Amniotic stem cell (primary cell): ENCODE measurements at regions not wholly inside any gene's neighbourhood (a gene's known extent, or its start where the extent isn't known, plus 50 kb on each side); places are given as distances from the start of the nearest gene placed in this dataset.

Experiments used
- DNase-seq: peaks from one replicate; lab custom pipeline; 2025; lab: John Stamatoyannopoulos, UW

- DNase-seq: no peak
These were observed 88.6 kb upstream of the RCN1 start for GRCh38 chr11:32002311-32002710.

DNA sequence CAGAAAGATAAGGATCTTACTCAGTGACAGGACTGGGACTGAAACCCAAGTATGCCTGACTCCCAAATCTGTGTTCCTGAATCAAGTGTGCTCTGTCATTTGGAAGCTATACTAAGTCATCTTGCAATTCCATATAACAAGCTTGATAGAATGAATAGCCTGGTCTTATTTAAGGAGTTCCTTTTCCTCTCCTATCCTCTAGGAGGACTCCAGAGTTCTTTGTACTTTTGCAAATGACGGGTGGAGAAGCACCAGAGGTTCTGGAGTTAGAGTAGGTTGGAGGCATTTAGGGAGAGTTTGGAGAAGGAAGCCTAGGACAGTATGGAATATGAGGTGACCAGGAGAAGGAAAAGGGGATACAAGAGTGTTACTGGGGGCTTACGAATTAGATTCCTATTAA, 92.9 kb upstream of the RCN1 start:
- DNase-seq: no peak

GRCh38 chr11:31996159-31996881, 94.6 kb upstream of the RCN1 start:
- no peak for DNase-seq

GRCh38 chr11:31995525-31996094, 95.3 kb upstream of the RCN1 start:
- no peak for DNase-seq

DNA sequence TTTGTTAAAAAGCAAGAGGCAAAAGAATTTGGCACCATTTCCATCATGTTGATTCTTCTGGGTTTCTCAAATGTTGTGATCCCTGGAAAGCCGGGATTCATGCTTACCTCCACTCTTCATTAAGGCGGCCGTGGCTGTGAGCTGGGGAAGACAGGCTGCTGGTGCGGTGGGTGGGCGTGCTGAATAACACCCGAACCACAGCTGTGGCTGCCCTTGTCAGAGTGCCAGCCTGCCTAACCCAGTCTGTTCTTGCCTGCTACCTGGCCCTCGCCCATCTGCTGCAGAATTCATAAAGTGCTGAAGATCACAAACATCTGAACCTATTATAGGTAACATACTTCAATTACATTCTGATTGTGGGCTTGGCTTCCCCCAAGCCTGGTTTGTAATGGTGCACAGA, 95.8 kb upstream of the RCN1 start:
- DNase-seq: no peak

DNA sequence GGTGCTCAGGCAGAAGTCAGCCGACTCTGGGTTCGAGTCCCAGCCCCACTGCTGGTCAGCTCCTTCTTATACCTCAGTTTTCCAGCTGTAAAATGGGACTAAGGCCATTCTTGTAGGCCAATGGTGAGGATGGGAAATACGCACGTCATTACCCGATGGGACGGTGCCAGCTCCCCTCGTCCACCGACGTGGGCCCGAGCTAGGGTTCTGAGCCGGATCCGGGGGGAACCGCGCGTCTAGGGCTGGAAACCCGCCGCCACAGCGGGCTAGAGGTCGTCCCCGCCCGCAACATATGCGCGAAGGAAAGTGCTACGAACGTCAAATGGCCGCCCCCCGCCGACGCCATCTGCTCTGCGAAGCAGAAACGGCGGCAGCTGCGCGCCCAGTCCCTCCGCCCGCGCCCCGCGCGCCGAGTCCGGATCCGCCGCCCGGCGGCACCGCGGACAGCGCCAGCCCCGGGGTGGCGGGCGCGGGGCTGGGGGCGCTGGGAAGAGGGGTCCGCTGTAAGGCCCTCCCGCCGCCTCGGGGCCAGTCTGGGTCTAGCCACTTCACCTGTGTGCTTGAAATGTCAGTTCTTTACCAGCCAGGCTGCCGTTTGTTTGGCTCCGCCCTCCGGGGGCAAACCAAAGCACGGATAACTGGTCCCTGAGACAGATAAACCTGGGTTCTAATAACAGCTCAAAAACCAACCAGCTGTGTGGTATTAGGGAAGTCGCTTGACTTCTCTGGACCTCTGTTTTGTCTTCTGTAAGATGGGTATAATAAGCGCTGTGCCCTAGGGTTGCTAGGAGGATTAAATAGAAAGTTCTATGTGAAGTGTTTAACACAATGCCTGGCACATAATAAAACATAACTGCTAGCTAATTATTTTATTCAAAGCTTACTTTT, 103.5 kb upstream of the RCN1 start:
- DNase-seq: no peak

DNA sequence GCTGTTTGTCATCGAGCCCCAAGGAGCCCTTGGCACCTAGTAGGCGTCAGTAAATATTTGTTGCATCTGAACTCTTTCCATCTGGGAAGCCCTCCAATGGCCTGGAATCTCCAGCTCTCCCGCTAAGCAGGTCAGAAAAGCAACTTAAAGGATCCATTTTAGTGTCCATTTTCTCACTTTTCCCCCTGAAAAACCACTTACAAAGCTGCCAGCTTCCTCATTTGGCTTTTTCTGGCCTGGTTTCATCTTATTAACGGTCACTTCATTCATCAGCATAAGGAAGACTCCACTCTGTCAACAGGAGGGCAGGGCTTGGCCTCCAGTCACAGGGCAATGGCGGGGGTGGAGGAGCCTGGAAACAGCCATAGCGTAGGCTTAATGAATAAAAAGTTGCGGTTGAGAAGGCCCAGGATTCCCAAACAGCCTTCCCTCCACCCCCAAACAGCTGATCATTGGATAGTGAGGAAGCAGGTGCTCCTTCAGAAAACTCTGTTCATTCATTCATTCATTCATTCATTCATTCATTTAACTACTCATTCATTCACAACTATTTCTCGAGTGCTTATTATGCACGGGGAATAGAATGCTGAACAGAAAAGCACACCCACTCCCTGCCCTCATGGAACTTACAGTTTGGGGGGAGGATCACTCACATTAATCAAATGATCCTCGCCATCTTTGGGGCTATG, 104.5 kb upstream of the RCN1 start:
- DNase-seq: no peak

DNA sequence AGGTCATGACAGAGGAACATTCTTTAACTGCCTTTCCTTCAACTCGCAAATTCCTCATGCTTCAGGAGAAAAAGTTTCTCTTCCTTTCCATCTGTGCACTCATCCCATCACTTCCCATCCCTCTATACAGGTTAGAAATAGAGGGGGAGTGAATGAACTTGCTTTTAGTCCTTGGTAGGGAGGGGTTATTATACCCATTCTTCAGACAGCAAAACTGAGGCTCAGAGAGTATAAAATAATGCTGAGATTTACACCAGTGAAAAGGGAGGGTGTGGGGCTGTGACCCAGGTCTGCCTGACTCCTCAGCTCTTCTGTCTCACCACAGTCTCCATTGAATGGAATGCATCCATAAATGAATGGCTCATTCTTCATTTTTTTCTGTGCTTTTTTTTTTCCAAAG, 109.4 kb upstream of the RCN1 start:
- DNase-seq: no peak

- no peak for DNase-seq
These were observed 113.5 kb upstream of the RCN1 start for GRCh38 chr11:31977343-31977742.

DNA sequence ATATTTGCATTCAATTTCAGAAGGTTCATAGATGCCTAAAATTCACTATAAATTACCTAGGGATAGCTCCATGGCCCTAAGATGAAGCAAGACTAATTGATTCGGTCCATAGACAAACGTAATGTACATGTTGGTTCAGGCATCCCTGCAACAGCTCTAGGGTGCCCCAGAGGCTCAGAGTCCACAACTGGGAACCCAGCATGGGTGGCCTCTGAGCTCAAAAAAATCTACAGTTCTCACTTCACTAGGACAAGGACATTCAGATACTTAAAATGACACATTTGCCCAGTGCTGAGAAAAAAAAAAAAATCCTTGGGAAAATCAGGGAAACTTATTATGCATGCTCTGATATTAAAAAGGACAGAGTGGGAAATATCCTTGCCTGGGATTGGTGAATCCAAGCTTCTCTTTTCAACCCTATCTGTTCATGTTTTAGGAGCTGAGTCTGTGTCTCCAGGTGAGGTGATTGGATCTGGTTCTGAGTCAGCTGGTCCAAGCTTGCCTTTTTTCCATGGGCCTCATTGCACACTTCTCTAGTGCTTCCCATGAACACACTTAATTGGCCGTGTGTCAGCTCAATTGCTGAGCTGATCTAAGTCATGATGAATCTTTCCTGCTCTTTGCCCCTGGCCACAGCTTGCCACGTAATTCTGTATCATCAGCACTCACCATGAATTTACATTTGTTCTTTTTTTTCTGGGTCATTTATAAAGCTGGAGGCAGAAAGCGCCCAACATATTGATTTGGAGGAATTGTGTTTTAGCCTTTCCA, 116.3 kb upstream of the RCN1 start:
- DNase-seq: no peak

GRCh38 chr11:31973172-31973571, 117.7 kb upstream of the RCN1 start:
- no peak for DNase-seq

- no peak for DNase-seq
These were observed 118.3 kb upstream of the RCN1 start for GRCh38 chr11:31972623-31973022.

DNA sequence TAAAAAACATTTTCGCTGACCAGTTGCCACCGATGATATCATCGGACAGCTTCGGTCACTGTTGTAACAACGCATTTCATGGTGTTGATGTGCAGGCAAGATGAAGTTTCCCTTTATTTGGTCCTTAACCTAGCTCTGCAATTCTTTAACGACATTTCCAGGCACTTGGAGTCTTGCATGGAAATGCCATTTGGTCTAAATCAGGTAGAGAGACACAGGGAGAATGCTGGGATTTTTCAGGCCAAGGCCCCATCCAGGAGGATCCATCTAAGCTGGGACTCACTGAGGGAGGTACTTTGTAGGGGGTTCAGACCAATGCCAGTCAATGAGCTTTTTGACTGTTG, 121.5 kb upstream of the RCN1 start:
- no peak for DNase-seq

DNA sequence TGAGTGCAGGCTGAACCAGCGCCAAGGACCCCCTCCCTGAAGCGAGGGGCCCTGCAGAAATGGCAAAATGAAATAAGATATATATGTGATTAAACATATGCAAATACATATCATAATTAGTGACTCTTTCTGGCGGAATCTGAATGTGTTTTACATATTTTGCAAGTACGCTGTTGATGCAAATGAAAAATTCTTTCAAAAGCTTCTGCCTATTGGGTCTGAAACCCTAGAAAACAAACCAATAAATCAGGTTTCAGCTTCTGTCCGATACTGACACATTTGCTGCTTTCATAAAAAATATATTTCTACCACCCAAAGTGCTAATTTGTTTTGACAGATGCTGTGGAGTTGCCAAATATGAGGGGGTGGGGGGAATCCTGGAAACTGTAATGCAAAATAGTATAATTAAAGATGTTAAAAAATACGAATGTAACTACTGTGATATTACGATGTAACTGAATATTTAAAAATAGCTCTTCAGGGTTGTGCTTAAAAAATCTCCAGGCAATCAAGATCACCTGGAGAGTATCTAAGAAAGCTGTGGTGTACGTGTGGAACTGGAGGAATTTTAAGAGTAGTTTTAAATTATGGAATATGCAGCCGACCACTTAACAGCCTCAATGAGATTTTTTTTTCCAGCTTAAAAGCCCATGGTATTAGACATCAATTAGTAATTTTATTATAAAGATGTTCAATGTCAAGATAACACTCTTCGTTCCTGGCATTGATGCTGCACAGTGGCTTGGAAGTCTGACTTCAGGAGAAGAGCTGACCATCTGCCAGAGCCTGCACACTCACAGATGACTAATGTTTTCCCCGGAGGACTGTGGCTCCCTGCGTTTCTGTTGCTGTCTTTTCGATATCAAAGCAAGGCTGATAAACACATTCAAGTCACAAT, 122.2 kb upstream of the RCN1 start:
- DNase-seq: no peak

DNA sequence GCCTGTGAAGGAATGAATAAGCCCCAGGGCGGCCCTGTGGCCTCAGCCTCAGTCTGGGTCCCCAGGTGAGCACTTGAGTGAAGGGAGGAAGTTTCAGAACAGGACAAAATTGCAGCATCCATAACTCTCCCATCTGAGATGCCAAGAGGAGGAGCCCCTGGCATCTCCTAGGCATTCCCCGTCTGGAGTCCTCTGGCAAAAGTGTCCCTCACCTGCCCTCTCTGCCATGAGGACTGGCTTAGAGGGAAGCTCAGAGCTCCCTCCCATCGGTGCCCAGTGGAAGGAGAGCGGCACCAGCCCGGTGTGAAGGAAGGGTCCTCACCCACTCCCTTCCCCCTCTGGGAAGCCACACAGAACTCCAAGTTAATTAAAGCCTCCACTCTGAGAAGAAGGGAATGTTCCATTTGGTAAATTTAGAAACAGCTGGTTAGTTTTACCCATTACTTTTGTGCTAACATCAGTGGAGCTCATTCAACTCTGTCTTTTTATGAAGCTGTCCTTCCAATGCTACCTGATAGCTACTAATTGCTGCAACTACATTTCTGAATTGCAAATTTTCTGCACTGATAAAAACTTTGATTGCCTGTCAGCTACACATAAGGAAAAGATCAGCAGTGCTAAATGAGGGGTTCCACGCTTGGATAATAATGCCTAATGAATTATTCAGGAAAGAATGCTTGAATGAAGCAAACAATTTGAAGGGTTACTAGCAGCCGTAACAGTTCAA, 123.3 kb upstream of the RCN1 start:
- DNase-seq: no peak

DNA sequence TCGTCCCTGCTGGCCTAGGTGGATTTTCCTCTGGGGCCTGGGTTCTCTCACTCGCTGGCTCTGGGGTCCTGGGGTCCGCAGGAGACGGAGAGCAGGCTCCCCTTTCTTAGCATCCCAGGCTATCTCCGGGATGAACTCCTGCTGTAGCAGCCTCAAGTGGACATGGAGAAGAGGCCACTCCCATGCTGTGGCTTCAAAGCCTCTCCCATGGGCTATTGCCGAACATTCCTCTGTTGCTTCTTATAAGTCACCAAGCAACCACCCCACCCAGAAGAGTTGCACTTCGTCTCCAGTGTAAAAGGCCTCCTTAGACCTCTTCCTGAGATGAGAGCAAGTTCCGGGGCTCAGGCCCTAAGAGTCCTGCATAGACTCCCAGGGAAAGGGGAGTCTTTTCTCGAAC, 124.0 kb upstream of the RCN1 start:
- no peak for DNase-seq

- no peak for DNase-seq
These were observed 126.7 kb upstream of the RCN1 start for GRCh38 chr11:31964181-31964580.

GRCh38 chr11:31960126-31960525, 130.7 kb upstream of the RCN1 start:
- DNase-seq: no peak

DNA sequence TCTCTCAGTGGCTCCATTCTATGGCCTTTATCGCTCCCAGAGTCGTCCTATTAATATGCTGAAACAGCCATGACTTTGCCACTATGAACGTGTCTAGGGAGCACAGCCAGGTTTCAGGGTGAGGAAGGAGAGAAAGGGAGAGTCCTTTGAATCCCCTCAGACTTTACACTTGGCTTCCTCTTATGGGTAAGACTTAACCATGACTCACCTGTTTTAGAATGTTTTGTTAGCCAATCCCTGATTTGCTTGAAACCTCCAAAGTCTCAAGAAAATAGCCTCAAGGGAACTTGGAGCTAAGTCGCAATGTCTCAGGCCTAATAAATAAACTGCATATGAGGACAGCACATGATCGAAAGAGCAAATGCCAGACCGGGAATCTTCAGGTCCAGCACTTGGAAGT, 131.2 kb upstream of the RCN1 start:
- no peak for DNase-seq

GRCh38 chr11:31958076-31958735, 132.7 kb upstream of the RCN1 start:
- no peak for DNase-seq
